GM18505 (cell line): ENCODE measurements at regions not wholly inside any gene's neighbourhood (a gene's known extent, or its start where the extent isn't known, plus 50 kb on each side); places are given as distances from the start of the nearest gene placed in this dataset.

Experiments used
- ATAC-seq: cut with Tn5 transposase; IDR thresholded peaks from one replicate; pipeline ENCODE4 v1.9.1; 2021; ENCODE audit not compliant: unreplicated experiment
- POLR2A ChIP-seq: IDR thresholded peaks from 4 replicates; pipeline ENCODE4 v1.6.1; 2011; ENCODE audit warnings: borderline replicate concordance; ENCODE audit not compliant: insufficient read depth, insufficient read length; ENCODE audit errors: extremely low read depth

GRCh38 chr7:132653366-132653930 lies 77.2 kb upstream of the PLXNA4 start:
- ATAC-seq: no peak
- no peak for TF ChIP-seq POLR2A

- no peak for ATAC-seq
These were observed 76.2 kb upstream of the PLXNA4 start for GRCh38 chr7:132652507-132652906.

GRCh38 chr7:132650498-132650897 lies 74.2 kb upstream of the PLXNA4 start:
- ATAC-seq: no peak
- no peak for TF ChIP-seq POLR2A

More at GRCh38 chr7:132652507-132652906, 76.2 kb upstream of the PLXNA4 start:
- TF ChIP-seq POLR2A: no peak

GRCh38 chr7:132647311-132647710 lies 71.0 kb upstream of the PLXNA4 start:
- no peak for TF ChIP-seq POLR2A
- no peak for ATAC-seq

DNA sequence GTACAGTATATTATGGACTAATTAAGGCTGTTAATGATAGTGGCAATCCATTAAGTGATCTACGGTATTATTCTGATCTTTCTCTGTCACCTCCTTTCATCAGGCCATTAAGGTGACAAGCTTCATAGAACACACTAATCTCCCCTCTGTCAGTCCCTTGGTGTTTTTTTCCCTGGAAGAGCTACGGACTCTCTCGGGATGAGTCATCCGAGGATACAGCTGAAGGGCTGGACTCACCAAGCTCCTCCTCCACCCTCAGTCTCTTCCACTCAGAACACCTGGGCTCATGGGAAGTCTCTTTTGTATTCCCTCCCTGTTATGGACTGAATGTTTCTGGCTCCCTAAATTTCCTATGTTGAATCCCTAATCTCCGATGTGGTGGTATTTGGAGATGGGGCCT lies 69.8 kb upstream of the PLXNA4 start:
- no peak for ATAC-seq
- TF ChIP-seq POLR2A: no peak

DNA sequence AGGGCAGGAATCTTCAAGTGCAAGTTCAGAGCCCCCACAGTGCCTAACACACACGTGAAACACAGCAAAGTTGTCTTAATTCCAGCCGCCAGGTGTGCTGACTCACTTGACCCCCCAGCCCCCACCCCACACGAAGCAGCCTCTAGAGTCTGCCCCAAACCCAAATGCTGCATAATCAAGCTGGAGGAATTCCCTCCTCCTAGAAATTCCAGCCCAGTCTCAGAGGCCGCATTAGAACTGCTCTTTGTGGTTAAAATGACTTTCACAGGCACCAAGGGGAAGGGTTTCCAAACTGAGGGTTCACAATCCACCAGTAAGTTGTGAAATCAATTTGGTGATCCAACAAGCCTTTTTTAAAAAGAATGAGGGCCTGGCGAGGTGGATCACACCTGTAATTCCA lies 67.0 kb upstream of the PLXNA4 start:
- no peak for TF ChIP-seq POLR2A
- ATAC-seq: no peak

- no peak for ATAC-seq
- no peak for TF ChIP-seq POLR2A
These were observed 65.0 kb upstream of the PLXNA4 start for GRCh38 chr7:132641238-132641637.

DNA sequence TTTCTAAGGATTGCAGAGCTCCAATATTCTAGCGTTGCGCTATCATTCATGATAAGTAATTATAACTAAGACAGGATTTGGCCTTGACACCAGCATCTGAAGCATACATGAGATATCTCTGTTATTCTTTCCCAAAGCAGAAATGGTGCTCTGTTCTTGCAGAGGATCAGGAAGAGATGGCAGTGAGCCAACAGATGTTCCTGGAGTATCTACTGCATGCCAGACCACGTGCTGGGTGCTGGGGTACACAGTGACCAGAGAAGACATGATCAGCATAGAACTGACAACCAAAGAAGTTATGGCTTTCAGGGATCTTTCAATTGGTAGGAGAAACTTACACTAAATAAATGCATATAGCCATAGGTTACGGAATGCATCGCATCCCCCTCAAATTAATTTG lies 63.7 kb upstream of the PLXNA4 start:
- ATAC-seq: no peak
- no peak for TF ChIP-seq POLR2A

- ATAC-seq: no peak
- TF ChIP-seq POLR2A: no peak
These were observed 61.7 kb upstream of the PLXNA4 start for GRCh38 chr7:132638000-132638399.

DNA sequence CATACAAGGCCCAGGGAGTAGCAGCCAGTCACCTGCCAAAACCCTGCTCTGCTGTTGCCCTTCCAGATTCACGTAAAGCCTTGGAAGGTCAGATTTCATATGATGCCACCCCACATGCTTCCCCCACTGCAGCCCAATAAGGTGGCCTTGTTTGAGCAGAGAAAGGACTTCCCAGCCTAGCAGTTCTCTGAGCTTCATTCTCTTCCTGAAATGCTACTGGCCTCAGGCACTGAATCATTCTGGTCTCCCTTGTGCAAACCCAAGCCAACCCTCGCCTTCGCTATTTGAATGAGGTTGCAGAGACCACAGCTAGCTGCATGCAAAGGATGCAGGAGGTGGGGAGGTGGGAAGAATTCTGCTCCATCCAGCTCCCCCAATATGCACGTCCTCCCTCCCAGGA lies 60.3 kb upstream of the PLXNA4 start:
- ATAC-seq: no peak
- no peak for TF ChIP-seq POLR2A

- TF ChIP-seq POLR2A: no peak
- no peak for ATAC-seq
These were observed 58.9 kb upstream of the PLXNA4 start for GRCh38 chr7:132635127-132635526.

DNA sequence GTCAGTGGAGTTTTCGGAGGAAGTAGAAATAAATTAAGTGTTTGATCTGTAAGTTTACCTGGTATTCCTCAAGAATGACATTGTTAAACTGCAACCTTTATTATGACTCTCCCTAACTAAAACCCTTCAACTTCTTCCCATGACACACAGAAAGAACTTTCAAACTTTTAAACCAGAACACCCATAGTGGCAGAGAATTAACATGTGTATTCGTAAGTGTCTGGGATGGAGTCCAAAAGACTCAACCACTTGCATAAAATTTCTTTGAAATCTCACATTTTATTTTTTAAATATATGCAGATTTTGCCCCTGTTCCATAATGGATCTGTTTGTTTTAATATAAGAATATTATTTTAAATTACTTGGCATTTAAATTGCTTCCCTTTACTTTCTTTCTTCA lies 54.6 kb upstream of the PLXNA4 start:
- no peak for ATAC-seq
- TF ChIP-seq POLR2A: no peak
